Amniotic epithelial cell (primary cell): ENCODE measurements at regions not wholly inside any gene's neighbourhood (a gene's known extent, or its start where the extent isn't known, plus 50 kb on each side); places are given as distances from the start of the nearest gene placed in this dataset.

Experiments
- DNase-seq: peaks from one replicate; pipeline ENCODE4 v3.0.0-alpha.2; 2010; ENCODE audit warnings: low read depth

DNA sequence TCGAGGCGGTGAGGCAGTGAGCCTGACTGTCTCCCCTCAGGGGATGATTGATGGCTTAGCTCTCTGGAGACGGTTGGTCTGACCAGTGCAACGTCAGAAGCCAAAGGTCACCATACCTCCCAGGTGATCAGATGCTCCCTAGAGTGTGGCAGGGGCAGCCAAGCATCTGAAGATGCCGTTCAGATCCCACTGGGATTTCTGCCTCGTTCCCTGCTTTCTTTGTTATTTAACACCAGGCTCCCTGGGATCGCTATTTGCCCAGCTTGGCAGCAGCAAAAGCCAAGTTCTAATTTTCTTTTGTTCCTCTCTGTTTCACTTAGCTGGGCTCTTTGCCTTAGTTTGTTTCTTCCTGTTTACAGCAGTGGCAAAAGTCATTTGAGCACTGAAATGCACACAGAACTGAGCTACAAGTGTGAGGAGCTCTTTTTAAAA lies 53.5 kb upstream of the SVIL start:
- no peak for DNase-seq

DNA sequence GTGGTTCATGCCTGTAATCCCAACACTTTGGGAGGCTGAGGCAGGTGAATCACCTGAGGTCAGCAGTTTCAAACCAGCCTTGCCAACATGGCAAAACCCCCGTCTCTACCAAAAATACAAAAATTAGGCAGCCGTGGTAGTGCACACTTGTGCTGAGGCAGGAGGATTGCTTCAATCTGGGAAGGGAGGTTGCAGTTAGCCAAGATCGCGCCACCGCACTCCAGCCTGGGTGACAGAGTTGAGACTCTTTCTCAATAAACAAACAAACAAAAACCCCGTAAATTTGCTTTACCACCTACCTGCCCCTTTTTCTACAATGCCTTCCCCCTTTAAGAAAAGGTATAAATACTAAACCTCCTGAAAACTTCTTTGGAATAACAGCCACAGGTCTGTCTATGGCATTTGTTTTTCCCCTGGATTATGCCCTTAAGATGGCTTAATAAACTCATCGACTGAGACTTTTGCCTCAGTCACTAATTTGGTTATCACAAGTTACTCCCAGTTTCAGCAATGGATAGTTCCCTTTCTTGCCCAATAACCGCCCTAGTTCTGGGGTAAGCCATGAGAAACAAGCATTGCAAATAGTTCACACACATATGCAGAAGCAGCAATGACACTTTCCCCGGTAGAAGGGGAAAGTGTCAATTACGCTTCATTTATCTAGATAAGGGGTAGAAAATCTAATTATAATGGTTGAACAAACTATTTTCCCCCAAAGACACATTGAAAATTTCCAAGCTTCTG lies 52.8 kb upstream of the SVIL start:
- DNase-seq = peak; percentile 45

DNA sequence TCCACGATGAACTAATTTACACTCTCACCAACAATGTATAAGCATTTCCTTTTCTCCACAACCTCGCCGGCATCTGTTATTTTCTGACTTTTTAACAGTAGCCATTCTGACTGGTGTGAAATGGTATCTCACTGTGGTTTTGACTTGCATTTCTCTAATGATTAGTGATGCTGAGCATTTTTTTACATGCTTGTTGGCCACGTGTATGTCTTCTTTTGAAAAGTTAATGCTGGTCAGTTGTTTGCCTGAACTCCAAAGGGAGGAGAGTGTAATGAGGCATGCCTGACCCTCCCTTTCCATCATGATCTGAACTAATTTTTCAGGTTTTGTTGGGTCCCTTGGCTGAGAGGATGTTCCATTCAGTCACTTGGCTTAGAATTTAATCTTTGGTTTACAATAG lies 50.7 kb upstream of the SVIL start:
- DNase-seq = no peak
